K562 (cell line): ENCODE measurements at regions not wholly inside any gene's neighbourhood (a gene's known extent, or its start where the extent isn't known, plus 50 kb on each side); places are given as distances from the start of the nearest gene placed in this dataset.

Experiments used
- ATAC-seq: fragments of 200-7000 bp; cut with Tn5 transposase; 3 replicates; pipeline ENCODE4 v1.9.1; 2020; ENCODE audit warnings: moderate library complexity
- BruUV-seq: library from RNA; stranded (reverse); fragments of 400-500 nt; replicated peaks from 2 replicates; lab custom pipeline; 2021; lab: Mats Ljungman, UMichigan
- CTCF ChIA-PET: fragments of 300-600 bp; formaldehyde crosslinking; extraction: SDS; loops from one replicate; lab custom pipeline; 2021; ENCODE audit warnings: low intra/inter-chr PET ratio; lab: Yijun Ruan, JAX
- POLR2A ChIA-PET: fragments of 300-600, 350-650 bp; sonication (Branson Sonifier 250); formaldehyde crosslinking; extraction: SDS; loops from one replicate; lab custom pipeline; 2021; ENCODE audit warnings: antibody characterized with exemption, inconsistent platforms; lab: Yijun Ruan, JAX
- DNase-seq, 4 experiments: peaks; one replicate each; pipeline versions ENCODE4 v3.0.0 to v3.0.0-alpha.2; 2011 to 2018; ENCODE audit warnings: low spot score in 3 of 4, mixed read lengths in 3 of 4; ENCODE audit errors: extremely low read depth in 1 of 4
- FAIRE-seq: peaks from 2 replicates; lab custom pipeline; 2011; peaks lifted over from hg19 to GRCh38; lab: Jason Lieb, UNC
- H2AFZ ChIP-seq: 2 replicates; pipeline ENCODE4 v1.6.0; 2011; ENCODE audit warnings: low read depth, low read length, control low read depth, inconsistent platforms
- H3K27ac ChIP-seq: fragments of 200-600 bp; 3 replicates; pipeline ENCODE4 v1.8.0; 2011; ENCODE audit warnings: low read depth, mild to moderate bottlenecking, control low read depth, inconsistent platforms, low read length, moderate library complexity, mixed read lengths; ENCODE audit errors: extremely low read depth
- H3K27me3 ChIP-seq, 2 experiments: fragments of 300-600 bp in 1 of 2; 2 replicates in 1 of 2; 3 replicates in 1 of 2; pipeline versions ENCODE4 v1.6.0 to v1.8.0; 2011; ENCODE audit warnings: inconsistent platforms in 2 of 2, low read length in 2 of 2, mild to moderate bottlenecking in 1 of 2, mixed read lengths in 1 of 2, moderate library complexity in 1 of 2; ENCODE audit not compliant: control insufficient read depth in 2 of 2, insufficient read depth in 2 of 2
- H3K36me3 ChIP-seq: fragments of 300-600 bp; 3 replicates; pipeline ENCODE4 v1.8.0; 2011; ENCODE audit warnings: mild to moderate bottlenecking, low read length, inconsistent platforms; ENCODE audit not compliant: control insufficient read depth, insufficient read depth
- H3K4me1 ChIP-seq, 2 experiments: fragments of 200-600 bp in 1 of 2; replicated peaks in 1 of 2; 2 replicates in 1 of 2; 3 replicates in 1 of 2; pipeline versions ENCODE4 v1.5.1 to v1.8.0; 2011; ENCODE audit warnings: inconsistent platforms in 2 of 2, low read length in 2 of 2, mild to moderate bottlenecking in 1 of 2, mixed read lengths in 1 of 2, moderate library complexity in 1 of 2; ENCODE audit not compliant: control insufficient read depth in 2 of 2, insufficient read depth in 2 of 2
- H3K4me2 ChIP-seq: 2 replicates; pipeline ENCODE4 v1.6.1; 2011; ENCODE audit warnings: low read length, control low read depth, inconsistent platforms, mixed read lengths; ENCODE audit not compliant: insufficient read depth
- H3K4me3 ChIP-seq: fragments of 200-600 bp; sonication (generic), shearing (Covaris generic); 2 replicates; pipeline ENCODE4 v1.5.1; 2016; ENCODE audit warnings: control low read depth, inconsistent platforms
- H3K79me2 ChIP-seq: fragments of 200-600 bp; 3 replicates; pipeline ENCODE4 v1.8.0; 2011; ENCODE audit warnings: low read length, inconsistent platforms; ENCODE audit not compliant: control insufficient read depth, insufficient read depth
- H3K9ac ChIP-seq, 2 experiments: 2 replicates each; pipeline versions ENCODE4 v1.6.0 to v1.6.1; 2011; ENCODE audit warnings: low read depth in 2 of 2, low read length in 2 of 2, control low read depth in 1 of 2, inconsistent platforms in 1 of 2, mild to moderate bottlenecking in 1 of 2, mixed read lengths in 1 of 2; ENCODE audit not compliant: insufficient read depth in 1 of 2
- H3K9me1 ChIP-seq: one replicate; pipeline ENCODE4 v1.6.0; 2011; ENCODE audit warnings: inconsistent platforms, mild to moderate bottlenecking, low read length, moderate library complexity; ENCODE audit not compliant: control insufficient read depth, insufficient read depth
- H3K9me3 ChIP-seq: replicated peaks from 2 replicates; pipeline ENCODE4 v1.5.1; 2011; ENCODE audit warnings: low read depth, low read length, inconsistent platforms; ENCODE audit not compliant: control insufficient read depth, insufficient read depth
- H4K20me1 ChIP-seq: replicated peaks from 2 replicates; pipeline ENCODE4 v1.6.1; 2011; ENCODE audit warnings: low read length, inconsistent platforms, mixed read lengths; ENCODE audit not compliant: control insufficient read depth, insufficient read depth
- EGR1 ChIP-seq: fragments of 450-650 bp; conservative IDR thresholded peaks from 2 replicates; pipeline ENCODE4 v1.6.1; 2017; ENCODE audit warnings: mild to moderate bottlenecking
- MAFK ChIP-seq: IDR thresholded peaks from 2 replicates; pipeline ENCODE4 v1.6.1; 2011; ENCODE audit warnings: low read length, improper control_type of control experiment
- PYGO2 ChIP-seq: fragments of 450-650 bp; IDR thresholded peaks from 2 replicates; pipeline ENCODE4 v1.6.1; 2016; ENCODE audit warnings: mild to moderate bottlenecking, missing genetic modification characterization, moderate library complexity, missing compliant biosample characterization
- ZNF140 ChIP-seq: fragments of 250-450 bp; sonication (Bioruptor Pico); IDR thresholded peaks from 2 replicates; pipeline ENCODE4 v1.8.0; 2021; ENCODE audit warnings: moderate library complexity, mild to moderate bottlenecking, inconsistent platforms
- ZNF316 ChIP-seq: fragments of 450-650 bp; IDR thresholded peaks from 2 replicates; pipeline ENCODE4 v1.6.1; 2016
- WGBS: fragments of 100-300 bp; shearing (Covaris generic); methylation state at CpG from one replicate; pipeline ENCODE4 v1.1.6; 2016; ENCODE audit warnings: low coverage, mixed read lengths; ENCODE audit not compliant: insufficient coverage; ENCODE audit errors: missing lambda C conversion rate; 5-methylcytosine and 5-hydroxymethylcytosine counted together
- in situ Hi-C: fragments of 300-500 bp; cut with MboI; formaldehyde crosslinking; loops from 4 replicates; pipeline ENCODE4 v1.15.0; 2018; ENCODE audit warnings: inconsistent platforms, mixed read lengths
- intact Hi-C: fragments of 100-400 bp; cut with micrococcal nuclease; formaldehyde crosslinking; loops from 2 replicates; pipeline ENCODE4 v1.14.2; 2022
- TF ChIP-seq, protein P1 (sequence below): fragments of 450-650 bp; IDR thresholded peaks from 2 replicates; pipeline ENCODE4 v1.6.1; 2016; ENCODE audit warnings: borderline replicate concordance
- TF ChIP-seq, protein P2 (sequence below): fragments of 450-650 bp; formaldehyde crosslinking; IDR thresholded peaks from 2 replicates; pipeline ENCODE4 v1.4.0; 2022; ENCODE audit warnings: mild to moderate bottlenecking, moderate library complexity
- TF ChIP-seq, protein P3 (sequence below): sonication (generic); formaldehyde crosslinking; IDR thresholded peaks from 2 replicates; pipeline ENCODE4 v1.8.1; 2023; ENCODE audit warnings: missing genetic modification reagents, mild to moderate bottlenecking, borderline replicate concordance
- TF ChIP-seq, protein P4 (sequence below), 2 experiments: fragments of 450-650 bp in 1 of 2; sonication (generic) in 1 of 2; formaldehyde crosslinking; conservative IDR thresholded peaks; 2 replicates each; pipeline versions ENCODE4 v1.4.0 to v1.8.1; 2020 to 2022; ENCODE audit warnings: mild to moderate bottlenecking in 1 of 2, missing genetic modification reagents in 1 of 2

DNA sequence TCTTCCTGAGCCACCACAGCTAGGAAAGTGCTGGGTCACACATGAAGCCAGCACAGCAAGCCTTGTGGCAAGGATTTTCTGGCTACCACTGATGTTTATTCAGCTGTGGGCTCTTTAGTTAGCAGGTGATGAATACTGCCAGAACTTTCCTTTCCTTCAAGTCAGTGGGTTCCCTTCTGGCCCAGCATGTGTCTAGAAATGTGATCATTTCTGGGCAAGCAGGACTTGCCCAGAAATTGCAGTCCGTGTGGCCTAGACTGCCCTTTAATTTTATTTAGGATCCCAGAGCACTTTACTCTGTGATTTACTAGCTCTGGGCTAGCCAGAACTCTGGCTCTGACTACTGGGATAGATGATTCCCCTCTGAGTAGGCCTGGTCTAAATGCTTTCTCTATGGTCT, 397.5 kb downstream of the ZIC4 start:
- no peaks in the 10 kb centered on the region for H3K9me1 ChIP-seq
- no TSS peak for BruUV-seq
- no peak for FAIRE-seq
- no peaks in the 10 kb centered on the region for H4K20me1 ChIP-seq
- CTCF ChIA-PET = no interaction called here
- H3K4me1 ChIP-seq = no peaks in the 10 kb centered on the region
- no peak overlapping the region for H3K27ac ChIP-seq
- POLR2A ChIA-PET = no interaction called here
- H3K27me3 ChIP-seq = no peaks in the 10 kb centered on the region
- no peak for DNase-seq
- H3K79me2 ChIP-seq = no peaks in the 10 kb centered on the region
- in situ Hi-C loops (no loop called here), intact Hi-C loops (no loop called here)
- no peaks in the 10 kb centered on the region for H3K9me3 ChIP-seq
- H3K36me3 ChIP-seq = no peaks in the 10 kb centered on the region
- ATAC-seq = no peak
- no peak overlapping the region for H2AFZ ChIP-seq
- 13% methylated on average over 1 of the region's 1 CpG for WGBS
- no peak overlapping the region for H3K4me3 ChIP-seq
- H3K4me2 ChIP-seq = no peak overlapping the region
- H3K9ac ChIP-seq = no peak overlapping the region
- TF ChIP-seq, protein P1, sequence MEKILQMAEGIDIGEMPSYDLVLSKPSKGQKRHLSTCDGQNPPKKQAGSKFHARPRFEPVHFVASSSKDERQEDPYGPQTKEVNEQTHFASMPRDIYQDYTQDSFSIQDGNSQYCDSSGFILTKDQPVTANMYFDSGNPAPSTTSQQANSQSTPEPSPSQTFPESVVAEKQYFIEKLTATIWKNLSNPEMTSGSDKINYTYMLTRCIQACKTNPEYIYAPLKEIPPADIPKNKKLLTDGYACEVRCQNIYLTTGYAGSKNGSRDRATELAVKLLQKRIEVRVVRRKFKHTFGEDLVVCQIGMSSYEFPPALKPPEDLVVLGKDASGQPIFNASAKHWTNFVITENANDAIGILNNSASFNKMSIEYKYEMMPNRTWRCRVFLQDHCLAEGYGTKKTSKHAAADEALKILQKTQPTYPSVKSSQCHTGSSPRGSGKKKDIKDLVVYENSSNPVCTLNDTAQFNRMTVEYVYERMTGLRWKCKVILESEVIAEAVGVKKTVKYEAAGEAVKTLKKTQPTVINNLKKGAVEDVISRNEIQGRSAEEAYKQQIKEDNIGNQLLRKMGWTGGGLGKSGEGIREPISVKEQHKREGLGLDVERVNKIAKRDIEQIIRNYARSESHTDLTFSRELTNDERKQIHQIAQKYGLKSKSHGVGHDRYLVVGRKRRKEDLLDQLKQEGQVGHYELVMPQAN = no peak
- TF ChIP-seq, protein P2, sequence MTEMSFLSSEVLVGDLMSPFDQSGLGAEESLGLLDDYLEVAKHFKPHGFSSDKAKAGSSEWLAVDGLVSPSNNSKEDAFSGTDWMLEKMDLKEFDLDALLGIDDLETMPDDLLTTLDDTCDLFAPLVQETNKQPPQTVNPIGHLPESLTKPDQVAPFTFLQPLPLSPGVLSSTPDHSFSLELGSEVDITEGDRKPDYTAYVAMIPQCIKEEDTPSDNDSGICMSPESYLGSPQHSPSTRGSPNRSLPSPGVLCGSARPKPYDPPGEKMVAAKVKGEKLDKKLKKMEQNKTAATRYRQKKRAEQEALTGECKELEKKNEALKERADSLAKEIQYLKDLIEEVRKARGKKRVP = no peak
- TF ChIP-seq PYGO2 (tag) (no peak), ZNF316 (no peak), MAFK (no peak), ZNF140 (CRISPR knock-in tag) (no peak), EGR1 (no peak)
- TF ChIP-seq, protein P3, sequence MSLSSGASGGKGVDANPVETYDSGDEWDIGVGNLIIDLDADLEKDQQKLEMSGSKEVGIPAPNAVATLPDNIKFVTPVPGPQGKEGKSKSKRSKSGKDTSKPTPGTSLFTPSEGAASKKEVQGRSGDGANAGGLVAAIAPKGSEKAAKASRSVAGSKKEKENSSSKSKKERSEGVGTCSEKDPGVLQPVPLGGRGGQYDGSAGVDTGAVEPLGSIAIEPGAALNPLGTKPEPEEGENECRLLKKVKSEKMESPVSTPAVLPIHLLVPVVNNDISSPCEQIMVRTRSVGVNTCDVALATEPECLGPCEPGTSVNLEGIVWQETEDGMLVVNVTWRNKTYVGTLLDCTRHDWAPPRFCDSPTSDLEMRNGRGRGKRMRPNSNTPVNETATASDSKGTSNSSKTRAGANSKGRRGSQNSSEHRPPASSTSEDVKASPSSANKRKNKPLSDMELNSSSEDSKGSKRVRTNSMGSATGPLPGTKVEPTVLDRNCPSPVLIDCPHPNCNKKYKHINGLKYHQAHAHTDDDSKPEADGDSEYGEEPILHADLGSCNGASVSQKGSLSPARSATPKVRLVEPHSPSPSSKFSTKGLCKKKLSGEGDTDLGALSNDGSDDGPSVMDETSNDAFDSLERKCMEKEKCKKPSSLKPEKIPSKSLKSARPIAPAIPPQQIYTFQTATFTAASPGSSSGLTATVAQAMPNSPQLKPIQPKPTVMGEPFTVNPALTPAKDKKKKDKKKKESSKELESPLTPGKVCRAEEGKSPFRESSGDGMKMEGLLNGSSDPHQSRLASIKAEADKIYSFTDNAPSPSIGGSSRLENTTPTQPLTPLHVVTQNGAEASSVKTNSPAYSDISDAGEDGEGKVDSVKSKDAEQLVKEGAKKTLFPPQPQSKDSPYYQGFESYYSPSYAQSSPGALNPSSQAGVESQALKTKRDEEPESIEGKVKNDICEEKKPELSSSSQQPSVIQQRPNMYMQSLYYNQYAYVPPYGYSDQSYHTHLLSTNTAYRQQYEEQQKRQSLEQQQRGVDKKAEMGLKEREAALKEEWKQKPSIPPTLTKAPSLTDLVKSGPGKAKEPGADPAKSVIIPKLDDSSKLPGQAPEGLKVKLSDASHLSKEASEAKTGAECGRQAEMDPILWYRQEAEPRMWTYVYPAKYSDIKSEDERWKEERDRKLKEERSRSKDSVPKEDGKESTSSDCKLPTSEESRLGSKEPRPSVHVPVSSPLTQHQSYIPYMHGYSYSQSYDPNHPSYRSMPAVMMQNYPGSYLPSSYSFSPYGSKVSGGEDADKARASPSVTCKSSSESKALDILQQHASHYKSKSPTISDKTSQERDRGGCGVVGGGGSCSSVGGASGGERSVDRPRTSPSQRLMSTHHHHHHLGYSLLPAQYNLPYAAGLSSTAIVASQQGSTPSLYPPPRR (CRISPR knock-in tag) = no peak
- TF ChIP-seq, protein P4, sequence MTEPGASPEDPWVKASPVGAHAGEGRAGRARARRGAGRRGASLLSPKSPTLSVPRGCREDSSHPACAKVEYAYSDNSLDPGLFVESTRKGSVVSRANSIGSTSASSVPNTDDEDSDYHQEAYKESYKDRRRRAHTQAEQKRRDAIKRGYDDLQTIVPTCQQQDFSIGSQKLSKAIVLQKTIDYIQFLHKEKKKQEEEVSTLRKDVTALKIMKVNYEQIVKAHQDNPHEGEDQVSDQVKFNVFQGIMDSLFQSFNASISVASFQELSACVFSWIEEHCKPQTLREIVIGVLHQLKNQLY (CRISPR knock-in tag; conservative IDR thresholded peaks at IDR 0.05) = no peak
